ENCODE measurements at regions not wholly inside any gene's neighbourhood (a gene's known extent, or its start where the extent isn't known, plus 50 kb on each side); places are given as distances from the start of the nearest gene placed in this dataset.

- H3K9ac ChIP-seq (ENCODE audit: insufficient read depth, low read length): no peak overlapping the region
- no peaks in the 10 kb centered on the region for H3K9me3 ChIP-seq (ENCODE audit: control insufficient read depth, insufficient read depth, low read depth, low read length)
- no peak for DNase-seq (ENCODE audit: low read depth in 2 of 2)
- no peaks in the 10 kb centered on the region for H4K20me1 ChIP-seq (ENCODE audit: control insufficient read depth, extremely low read depth, insufficient read depth, low read length)
- H3K4me1 ChIP-seq (ENCODE audit: control insufficient read depth, extremely low read depth, insufficient read depth, low read length): no peaks in the 10 kb centered on the region
- no peak overlapping the region for H3K4me3 ChIP-seq (replicated peaks in 1 of 4; ENCODE audit: control extremely low read depth in 1 of 4, insufficient read depth in 1 of 4, low read depth in 3 of 4, low read length in 4 of 4)
- no peaks in the 10 kb centered on the region for H3K27me3 ChIP-seq (ENCODE audit: control insufficient read depth, insufficient read depth, low read length)
- H3K27ac ChIP-seq (ENCODE audit: insufficient read depth, low read length): no peak overlapping the region
- no peaks in the 10 kb centered on the region for H3K36me3 ChIP-seq (ENCODE audit: control insufficient read depth, insufficient read depth, low read length)
- TF ChIP-seq CTCF (conservative IDR thresholded peaks at IDR 0.05 in 1 of 2, IDR thresholded peaks at IDR 0.05 in 1 of 2; ENCODE audit: low read depth in 1 of 2, low read length in 2 of 2): no peak
- no peak for TF ChIP-seq EZH2 (IDR thresholded peaks at IDR 0.05; ENCODE audit: low read length, missing control alignments)
- H3K4me2 ChIP-seq (ENCODE audit: extremely low read depth, insufficient read depth, low read length): no peak overlapping the region
- no peaks in the 10 kb centered on the region for H3K79me2 ChIP-seq (ENCODE audit: control insufficient read depth, insufficient read depth, low read length)
- H2AFZ ChIP-seq (ENCODE audit: low read length): no peak overlapping the region
Observed at GRCh38 chr4:136965478-136965877, 566.8 kb downstream of the PCDH18 start.

- TF ChIP-seq EZH2 (IDR thresholded peaks at IDR 0.05; ENCODE audit: low read length, missing control alignments): no peak
- no peak for TF ChIP-seq CTCF (conservative IDR thresholded peaks at IDR 0.05 in 1 of 2, IDR thresholded peaks at IDR 0.05 in 1 of 2; ENCODE audit: low read depth in 1 of 2, low read length in 2 of 2)
Observed at GRCh38 chr4:136962868-136963267, 569.4 kb downstream of the PCDH18 start.

GRCh38 chr4:136946307-136946907 is 585.9 kb downstream of the PCDH18 start:
- Histone ChIP-seq H3K4me2 (ENCODE audit: extremely low read depth, insufficient read depth, low read length) (no peak overlapping the region), H3K9ac (ENCODE audit: insufficient read depth, low read length) (no peak overlapping the region), H3K27me3 (ENCODE audit: control insufficient read depth, insufficient read depth, low read length) (no peaks in the 10 kb centered on the region), H2AFZ (ENCODE audit: low read length) (no peak overlapping the region), H3K4me1 (ENCODE audit: control insufficient read depth, extremely low read depth, insufficient read depth, low read length) (no peaks in the 10 kb centered on the region), H3K9me3 (ENCODE audit: control insufficient read depth, insufficient read depth, low read depth, low read length) (no peaks in the 10 kb centered on the region), H4K20me1 (ENCODE audit: control insufficient read depth, extremely low read depth, insufficient read depth, low read length) (no peaks in the 10 kb centered on the region), H3K36me3 (ENCODE audit: control insufficient read depth, insufficient read depth, low read length) (no peaks in the 10 kb centered on the region), H3K4me3 (replicated peaks in 1 of 4; ENCODE audit: control extremely low read depth in 1 of 4, insufficient read depth in 1 of 4, low read depth in 3 of 4, low read length in 4 of 4) (no peak overlapping the region), H3K27ac (ENCODE audit: insufficient read depth, low read length) (no peak overlapping the region), H3K79me2 (ENCODE audit: control insufficient read depth, insufficient read depth, low read length) (no peaks in the 10 kb centered on the region)
- TF ChIP-seq EZH2 (IDR thresholded peaks at IDR 0.05; ENCODE audit: low read length, missing control alignments) (no peak), CTCF (conservative IDR thresholded peaks at IDR 0.05 in 1 of 2, IDR thresholded peaks at IDR 0.05 in 1 of 2; ENCODE audit: low read depth in 1 of 2, low read length in 2 of 2) (no peak)
- no peak for DNase-seq (ENCODE audit: low read depth in 2 of 2)

More at GRCh38 chr4:136962868-136963267, 569.4 kb downstream of the PCDH18 start:
- DNase-seq (ENCODE audit: low read depth in 2 of 2): no peak
- no peak overlapping the region for H3K27ac ChIP-seq (ENCODE audit: insufficient read depth, low read length)
- no peaks in the 10 kb centered on the region for H3K9me3 ChIP-seq (ENCODE audit: control insufficient read depth, insufficient read depth, low read depth, low read length)
- H3K27me3 ChIP-seq (ENCODE audit: control insufficient read depth, insufficient read depth, low read length): no peaks in the 10 kb centered on the region
- no peak overlapping the region for H3K4me2 ChIP-seq (ENCODE audit: extremely low read depth, insufficient read depth, low read length)
- H4K20me1 ChIP-seq (ENCODE audit: control insufficient read depth, extremely low read depth, insufficient read depth, low read length): no peaks in the 10 kb centered on the region
- H3K9ac ChIP-seq (ENCODE audit: insufficient read depth, low read length): no peak overlapping the region
- H3K4me3 ChIP-seq (replicated peaks in 1 of 4; ENCODE audit: control extremely low read depth in 1 of 4, insufficient read depth in 1 of 4, low read depth in 3 of 4, low read length in 4 of 4): no peak overlapping the region
- H3K36me3 ChIP-seq (ENCODE audit: control insufficient read depth, insufficient read depth, low read length): no peaks in the 10 kb centered on the region
- H2AFZ ChIP-seq (ENCODE audit: low read length): no peak overlapping the region
- no peaks in the 10 kb centered on the region for H3K4me1 ChIP-seq (ENCODE audit: control insufficient read depth, extremely low read depth, insufficient read depth, low read length)
- no peaks in the 10 kb centered on the region for H3K79me2 ChIP-seq (ENCODE audit: control insufficient read depth, insufficient read depth, low read length)

Measured in fibroblast of lung (primary cell).